Panc1 (cell line): ENCODE measurements at regions not wholly inside any gene's neighbourhood (a gene's known extent, or its start where the extent isn't known, plus 50 kb on each side); places are given as distances from the start of the nearest gene placed in this dataset.

Experiments used
- CTCF ChIP-seq: fragments of 450-650 bp; IDR thresholded peaks from 2 replicates; pipeline ENCODE4 v1.5.1; 2017; ENCODE audit warnings: mild to moderate bottlenecking
- POLR2AphosphoS5 ChIP-seq: IDR thresholded peaks from 2 replicates; pipeline ENCODE4 v1.6.1; 2012; ENCODE audit warnings: mild to moderate bottlenecking, low read depth, low read length, moderate library complexity
- SIN3A ChIP-seq: IDR thresholded peaks from 2 replicates; pipeline ENCODE4 v1.6.1; 2012; ENCODE audit warnings: low read depth, mild to moderate bottlenecking, low read length, moderate library complexity, borderline replicate concordance; ENCODE audit not compliant: insufficient read depth
- TF ChIP-seq, protein P1 (sequence below), 2 experiments: IDR thresholded peaks; 2 replicates each; pipeline ENCODE4 v1.6.1; 2011 to 2012; ENCODE audit warnings: low read depth in 2 of 2, control low read depth in 1 of 2, low read length in 1 of 2, mild to moderate bottlenecking in 1 of 2, moderate library complexity in 1 of 2; ENCODE audit not compliant: insufficient read depth in 1 of 2

DNA sequence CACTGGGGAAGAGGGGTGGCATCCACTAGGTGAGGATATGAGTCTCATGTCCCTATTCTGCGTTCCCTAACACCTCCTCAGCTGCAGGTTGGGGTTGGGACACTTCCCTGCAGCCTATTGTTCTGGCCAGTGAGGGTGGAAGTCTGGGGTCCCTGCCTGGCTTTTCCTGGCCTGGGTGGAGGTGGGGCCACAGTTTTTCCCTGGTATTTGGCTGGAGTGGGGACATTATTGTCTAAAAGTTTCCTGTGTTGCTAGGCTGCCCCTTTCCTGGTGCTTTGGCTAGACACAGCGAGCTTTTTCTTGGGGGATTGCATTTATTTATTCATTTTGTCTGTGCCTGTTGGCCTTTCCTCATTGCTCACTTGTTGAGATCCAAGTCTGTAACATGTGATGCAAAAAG is 559.5 kb upstream of the IGFBP3 start:
- TF ChIP-seq POLR2AphosphoS5 (no peak), CTCF (no peak), SIN3A (no peak)
- TF ChIP-seq, protein P1, sequence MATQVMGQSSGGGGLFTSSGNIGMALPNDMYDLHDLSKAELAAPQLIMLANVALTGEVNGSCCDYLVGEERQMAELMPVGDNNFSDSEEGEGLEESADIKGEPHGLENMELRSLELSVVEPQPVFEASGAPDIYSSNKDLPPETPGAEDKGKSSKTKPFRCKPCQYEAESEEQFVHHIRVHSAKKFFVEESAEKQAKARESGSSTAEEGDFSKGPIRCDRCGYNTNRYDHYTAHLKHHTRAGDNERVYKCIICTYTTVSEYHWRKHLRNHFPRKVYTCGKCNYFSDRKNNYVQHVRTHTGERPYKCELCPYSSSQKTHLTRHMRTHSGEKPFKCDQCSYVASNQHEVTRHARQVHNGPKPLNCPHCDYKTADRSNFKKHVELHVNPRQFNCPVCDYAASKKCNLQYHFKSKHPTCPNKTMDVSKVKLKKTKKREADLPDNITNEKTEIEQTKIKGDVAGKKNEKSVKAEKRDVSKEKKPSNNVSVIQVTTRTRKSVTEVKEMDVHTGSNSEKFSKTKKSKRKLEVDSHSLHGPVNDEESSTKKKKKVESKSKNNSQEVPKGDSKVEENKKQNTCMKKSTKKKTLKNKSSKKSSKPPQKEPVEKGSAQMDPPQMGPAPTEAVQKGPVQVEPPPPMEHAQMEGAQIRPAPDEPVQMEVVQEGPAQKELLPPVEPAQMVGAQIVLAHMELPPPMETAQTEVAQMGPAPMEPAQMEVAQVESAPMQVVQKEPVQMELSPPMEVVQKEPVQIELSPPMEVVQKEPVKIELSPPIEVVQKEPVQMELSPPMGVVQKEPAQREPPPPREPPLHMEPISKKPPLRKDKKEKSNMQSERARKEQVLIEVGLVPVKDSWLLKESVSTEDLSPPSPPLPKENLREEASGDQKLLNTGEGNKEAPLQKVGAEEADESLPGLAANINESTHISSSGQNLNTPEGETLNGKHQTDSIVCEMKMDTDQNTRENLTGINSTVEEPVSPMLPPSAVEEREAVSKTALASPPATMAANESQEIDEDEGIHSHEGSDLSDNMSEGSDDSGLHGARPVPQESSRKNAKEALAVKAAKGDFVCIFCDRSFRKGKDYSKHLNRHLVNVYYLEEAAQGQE (IDR thresholded peaks at IDR 0.05; ENCODE audit: insufficient read depth in 1 of 2, low read depth in 2 of 2, low read length in 1 of 2): no peak
